ENCODE measurements at regions not wholly inside any gene's neighbourhood (a gene's known extent, or its start where the extent isn't known, plus 50 kb on each side); places are given as distances from the start of the nearest gene placed in this dataset.

DNA sequence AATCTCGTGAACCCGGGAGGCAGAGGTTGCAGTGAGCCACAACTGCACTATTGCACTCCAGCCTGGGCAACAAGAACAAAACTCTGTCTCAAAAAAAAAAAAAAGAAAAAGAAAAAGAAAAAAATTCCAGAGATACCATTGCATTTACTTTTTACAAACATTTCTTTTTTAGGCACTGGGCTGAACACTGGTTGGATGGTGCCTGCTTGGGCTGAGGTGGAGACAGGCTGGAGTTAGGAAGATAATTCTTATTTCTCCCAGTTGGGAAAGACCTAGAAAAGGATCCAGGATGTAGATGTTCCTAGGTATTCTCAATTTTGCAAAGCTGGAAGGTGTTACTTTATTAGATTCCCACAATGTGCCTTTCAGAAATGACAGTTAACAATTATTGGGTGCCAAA is 49.9 kb upstream of the JMY start:
- TF ChIP-seq CTCF (conservative IDR thresholded peaks at IDR 0.05; ENCODE audit: low read depth, low read length) (no peak), EZH2 (IDR thresholded peaks at IDR 0.05; ENCODE audit: low read length, unreplicated experiment) (no peak), EZH2phosphoT487 (IDR thresholded peaks at IDR 0.05; ENCODE audit: borderline replicate concordance, low read length) (no peak)
